Activated CD8-positive, alpha-beta memory T cell treated with anti-CD3 and anti-CD28 coated beads for 24 hours (primary cell): ENCODE measurements at regions not wholly inside any gene's neighbourhood (a gene's known extent, or its start where the extent isn't known, plus 50 kb on each side); places are given as distances from the start of the nearest gene placed in this dataset.

Source experiments
- DNase-seq: peaks from one replicate; pipeline ENCODE4 v3.0.0-alpha.2; 2020

DNA sequence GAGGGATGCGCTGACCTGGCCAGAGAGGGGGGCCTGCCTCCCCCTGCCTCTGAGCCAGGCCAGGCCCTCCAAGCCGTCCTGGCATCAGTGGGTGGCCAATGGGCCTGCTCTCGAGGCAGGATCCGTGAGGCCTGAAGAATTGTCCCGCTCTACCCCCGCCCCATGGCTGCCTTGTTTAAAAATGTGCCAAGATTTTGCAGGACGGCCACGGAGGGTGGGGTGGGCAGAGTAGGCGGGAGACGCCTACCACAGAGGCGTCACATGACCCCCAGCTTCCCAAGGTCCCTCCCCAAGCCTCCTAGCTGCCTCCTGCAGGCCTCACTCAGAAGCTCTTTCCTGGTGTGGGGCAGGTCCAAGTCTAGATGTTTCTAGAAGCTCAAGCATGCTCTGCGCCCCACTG lies 69.5 kb downstream of the ENGASE start:
- DNase-seq: no peak

DNA sequence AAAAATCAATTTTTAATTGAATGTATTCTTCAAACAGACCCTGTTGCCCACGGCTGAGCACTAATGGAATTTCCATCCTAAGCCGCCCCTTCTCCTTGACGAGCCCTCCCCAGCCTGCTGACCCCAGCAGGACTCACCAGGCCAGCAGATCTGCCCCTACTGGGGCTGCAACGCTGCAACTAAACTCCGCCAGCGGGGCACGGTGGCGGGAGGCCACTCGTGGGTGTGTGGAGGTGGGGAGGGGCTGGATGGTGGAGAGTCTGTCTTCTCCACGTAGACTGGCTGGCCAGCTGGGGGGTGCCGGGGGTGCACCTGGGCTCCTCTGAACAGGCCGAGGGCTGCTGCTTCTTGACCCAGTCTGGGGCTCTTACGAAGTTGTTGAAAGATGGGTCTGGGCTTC lies 67.8 kb downstream of the ENGASE start:
- DNase-seq: no peak

DNA sequence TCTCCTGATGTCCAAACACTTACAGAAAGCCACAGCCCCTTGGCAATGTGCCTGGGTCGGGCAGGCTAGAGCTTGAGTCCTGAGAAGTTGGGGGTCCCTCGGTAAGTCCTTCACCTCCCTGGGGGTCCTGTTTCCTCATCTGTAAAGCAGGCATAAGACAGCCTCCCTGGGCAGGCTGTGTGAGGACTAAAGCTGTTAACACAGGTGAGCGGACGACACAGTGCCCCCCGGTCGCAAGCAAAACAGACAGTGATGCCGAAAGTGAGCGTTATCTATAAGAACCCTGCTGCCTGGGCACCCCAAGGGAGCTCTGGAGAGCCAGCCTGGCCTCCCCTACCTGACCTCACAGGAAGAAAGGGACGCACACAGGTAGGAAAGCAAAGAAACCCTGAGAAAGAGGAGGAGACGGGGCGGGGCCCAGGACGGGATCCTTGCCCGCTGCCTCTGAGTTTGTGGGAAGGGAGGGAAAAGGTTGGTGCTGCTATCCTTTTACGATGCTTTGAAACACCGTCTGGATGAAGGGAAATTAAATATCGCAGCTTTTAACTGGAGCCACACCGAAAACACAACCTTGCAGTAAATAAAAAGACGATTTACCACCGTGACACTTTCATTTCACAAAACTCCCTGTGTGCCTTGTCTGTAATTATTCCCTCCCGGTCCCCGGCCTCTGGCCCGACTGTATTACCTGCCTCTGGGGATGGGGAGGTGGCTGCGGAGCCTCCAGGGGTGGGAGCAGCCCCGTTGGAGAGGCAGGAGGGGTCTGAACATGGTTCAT lies 67.1 kb downstream of the ENGASE start:
- no peak for DNase-seq

DNA sequence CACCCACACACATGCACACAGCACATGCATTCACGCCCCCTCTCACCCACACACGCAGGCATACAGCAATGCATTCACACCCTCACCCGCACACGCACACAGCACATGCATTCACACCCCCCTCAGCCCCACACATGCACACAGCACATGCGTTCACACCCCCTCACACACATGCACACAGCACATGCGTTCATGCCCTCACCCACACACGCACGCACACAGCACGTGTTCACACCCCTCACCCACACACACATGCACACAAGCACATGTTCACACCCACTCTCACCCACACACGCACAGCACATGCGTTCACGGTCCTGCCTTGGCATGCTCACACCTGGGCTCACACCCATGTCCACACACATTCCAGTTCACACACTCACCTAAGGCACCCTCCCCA lies 64.2 kb downstream of the ENGASE start:
- no peak for DNase-seq

DNA sequence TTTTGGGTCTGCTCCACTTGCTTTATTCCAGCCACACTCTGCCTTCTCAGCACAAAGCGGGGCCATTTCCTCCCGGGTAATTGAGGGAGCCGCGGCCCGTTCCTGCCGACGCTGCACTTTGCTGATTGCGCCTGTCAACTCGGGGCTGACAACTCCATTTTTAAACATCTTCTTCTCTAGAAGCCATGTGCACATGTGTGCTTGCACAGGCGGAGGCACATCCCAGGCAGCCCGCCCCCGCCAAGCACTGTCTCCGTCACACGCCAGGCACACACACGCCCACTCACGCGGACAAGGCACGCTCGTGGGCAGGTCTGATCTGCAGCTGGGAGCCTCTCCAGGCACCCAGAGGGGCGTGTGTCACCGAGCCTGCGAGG lies 63.2 kb downstream of the ENGASE start:
- no peak for DNase-seq

DNA sequence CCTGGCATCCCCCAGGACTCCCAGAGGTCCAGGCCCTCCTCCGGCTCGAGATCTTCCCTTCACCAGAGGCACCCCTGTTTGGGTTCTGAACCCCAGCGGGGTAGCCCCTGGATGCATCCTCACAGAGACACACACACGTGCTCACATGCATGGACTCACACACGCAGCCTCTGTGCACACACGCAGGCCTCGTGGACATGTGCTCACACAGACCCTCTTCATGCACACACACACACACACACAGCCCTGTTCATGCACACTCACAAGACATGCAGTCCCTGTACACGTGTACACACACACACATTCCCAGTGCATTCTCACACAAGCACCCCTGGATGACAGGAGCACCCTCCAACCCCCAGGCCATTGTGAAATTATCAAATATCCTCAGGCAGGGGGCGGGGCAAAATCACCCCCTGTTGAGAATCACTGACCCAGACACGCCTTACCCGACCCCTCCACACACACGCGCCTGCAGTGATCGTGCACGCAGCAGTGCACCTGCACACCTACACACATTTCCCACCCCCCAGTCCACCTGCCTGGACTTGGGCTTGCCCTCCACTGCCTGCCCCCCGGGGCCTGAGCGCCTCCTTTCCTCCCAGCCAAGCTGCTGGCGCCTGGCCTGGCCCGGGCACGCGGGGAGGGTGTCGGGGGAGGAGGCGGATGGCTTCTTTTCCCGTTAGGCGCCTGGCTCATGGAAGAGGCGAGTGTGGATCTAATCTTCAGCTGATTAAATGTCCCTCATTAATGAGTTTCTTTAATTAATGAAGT lies 62.6 kb downstream of the ENGASE start:
- DNase-seq: no peak

DNA sequence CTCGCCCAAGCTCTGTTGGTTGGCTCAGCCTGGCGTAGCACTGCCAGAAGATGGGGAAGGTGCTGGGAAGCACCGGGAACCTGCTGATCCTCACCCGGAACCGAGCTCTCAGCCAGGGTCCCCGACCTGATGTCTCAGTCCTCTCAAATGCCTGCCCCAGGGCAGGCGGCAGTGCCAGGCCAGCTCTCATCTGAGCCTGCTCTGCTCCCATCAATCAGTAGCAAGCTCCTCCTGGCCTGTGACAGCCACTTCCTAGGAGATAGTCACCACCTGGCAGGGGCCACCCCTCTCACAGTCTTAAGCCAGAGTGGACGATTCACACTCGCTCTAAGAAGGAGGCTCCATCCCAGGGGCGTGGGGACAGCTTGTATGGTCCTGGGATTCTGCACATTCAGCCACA lies 62.0 kb downstream of the ENGASE start:
- no peak for DNase-seq
